GM19397 (cell line): ENCODE measurements at regions not wholly inside any gene's neighbourhood (a gene's known extent, or its start where the extent isn't known, plus 50 kb on each side); places are given as distances from the start of the nearest gene placed in this dataset.

Experiments used
- ATAC-seq: cut with Tn5 transposase; IDR thresholded peaks from one replicate; pipeline ENCODE4 v1.9.1; 2021; ENCODE audit warnings: mild to moderate bottlenecking, moderate library complexity; ENCODE audit not compliant: unreplicated experiment

- ATAC-seq: no peak
Observed at GRCh38 chr9:36728651-36729520, 156.2 kb downstream of the MELK start.

GRCh38 chr9:36729906-36730305 is 157.2 kb downstream of the MELK start:
- ATAC-seq: no peak

- ATAC-seq: no peak
Observed at GRCh38 chr9:36730414-36730813, 157.7 kb downstream of the MELK start.

GRCh38 chr9:36731068-36731956 is 158.6 kb downstream of the MELK start:
- no peak for ATAC-seq

GRCh38 chr9:36734737-36735136 is 162.0 kb downstream of the MELK start:
- ATAC-seq: no peak

- ATAC-seq: no peak
Observed at GRCh38 chr9:36736648-36737047, 164.0 kb downstream of the MELK start.

- ATAC-seq: no peak
Observed at GRCh38 chr9:36738318-36738976, 165.8 kb downstream of the MELK start.

- no peak for ATAC-seq
Observed at GRCh38 chr9:36739373-36740116, 166.8 kb downstream of the MELK start.

GRCh38 chr9:36742264-36742663 is 169.6 kb downstream of the MELK start:
- no peak for ATAC-seq

GRCh38 chr9:36744678-36745077 is 172.0 kb downstream of the MELK start:
- no peak for ATAC-seq

- no peak for ATAC-seq
Observed at GRCh38 chr9:36745977-36746376, 173.3 kb downstream of the MELK start.

GRCh38 chr9:36746415-36746814 is 173.7 kb downstream of the MELK start:
- no peak for ATAC-seq

- no peak for ATAC-seq
Observed at GRCh38 chr9:36748322-36748899, 175.7 kb downstream of the MELK start.

- ATAC-seq: no peak
Observed at GRCh38 chr9:36749461-36749860, 176.8 kb downstream of the MELK start.

- ATAC-seq: no peak
Observed at GRCh38 chr9:36750630-36751029, 177.9 kb downstream of the MELK start.

- no peak for ATAC-seq
Observed at GRCh38 chr9:36755019-36755418, 182.3 kb downstream of the MELK start.

- no peak for ATAC-seq
Observed at GRCh38 chr9:36759141-36759540, 186.4 kb downstream of the MELK start.

- ATAC-seq: no peak
Observed at GRCh38 chr9:36759976-36760375, 187.3 kb downstream of the MELK start.

GRCh38 chr9:36760667-36761420 is 188.1 kb downstream of the MELK start:
- ATAC-seq: no peak

- no peak for ATAC-seq
Observed at GRCh38 chr9:36762958-36763357, 190.3 kb downstream of the MELK start.
